SJCRH30 (cell line): ENCODE measurements at regions not wholly inside any gene's neighbourhood (a gene's known extent, or its start where the extent isn't known, plus 50 kb on each side); places are given as distances from the start of the nearest gene placed in this dataset.
"Not testable (repeated sequence)": the region's sequence is repeated elsewhere in the genome, so short reads cannot be mapped to it uniquely, and the experiment has no call there.

ENCODE experiments used
- DNase-seq, 2 experiments: peaks; one replicate each; pipeline ENCODE4 v3.0.0-alpha.2; 2015 to 2020
- H3K27ac ChIP-seq: fragments of 250-450 bp; sonication (Bioruptor Pico); 2 replicates; pipeline ENCODE4 v1.5.1; 2020; ENCODE audit warnings: mild to moderate bottlenecking, moderate library complexity
- H3K27me3 ChIP-seq: fragments of 250-450 bp; sonication (Bioruptor Pico); 2 replicates; pipeline ENCODE4 v1.5.1; 2020; ENCODE audit warnings: mild to moderate bottlenecking, moderate library complexity
- H3K36me3 ChIP-seq: fragments of 250-450 bp; sonication (Bioruptor Pico); 2 replicates; pipeline ENCODE4 v1.5.1; 2020; ENCODE audit warnings: mild to moderate bottlenecking, moderate library complexity
- H3K4me1 ChIP-seq: fragments of 250-450 bp; sonication (Bioruptor Pico); 2 replicates; pipeline ENCODE4 v1.5.1; 2020; ENCODE audit warnings: mild to moderate bottlenecking, moderate library complexity
- H3K4me3 ChIP-seq: fragments of 250-450 bp; sonication (Bioruptor Pico); 2 replicates; pipeline ENCODE4 v1.5.1; 2020; ENCODE audit warnings: mild to moderate bottlenecking, moderate library complexity
- H3K9me3 ChIP-seq: fragments of 250-450 bp; sonication (Bioruptor Pico); replicated peaks from 2 replicates; pipeline ENCODE4 v1.5.1; 2020; ENCODE audit warnings: mild to moderate bottlenecking, moderate library complexity

DNA sequence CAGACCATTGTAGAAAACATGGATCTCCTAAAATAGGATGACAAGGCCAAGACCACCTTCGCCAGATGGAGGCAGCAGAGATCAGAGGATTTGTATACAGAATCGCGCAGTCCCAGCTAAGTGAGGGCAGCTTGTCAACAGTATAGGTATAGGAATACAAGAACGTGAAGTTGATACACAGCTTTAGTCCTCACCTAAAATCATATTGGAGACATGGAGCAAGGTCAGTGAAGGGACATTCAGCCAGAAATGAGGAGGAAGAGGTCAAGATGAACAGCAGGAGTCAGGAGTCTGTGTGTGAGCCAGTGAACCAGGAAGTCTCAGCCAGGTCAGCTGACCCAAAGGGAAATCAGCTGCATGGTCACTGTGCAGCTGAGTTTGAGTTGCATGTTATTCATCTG is 263.4 kb upstream of the PRKCQ start:
- peak in 1 of 2 experiments; percentile 0 for DNase-seq
- no peak overlapping the region for H3K4me3 ChIP-seq
- H3K4me1 ChIP-seq = no peaks in the 10 kb centered on the region
- H3K27ac ChIP-seq = no peak overlapping the region
- no peaks in the 10 kb centered on the region for H3K27me3 ChIP-seq
- H3K36me3 ChIP-seq = no peaks in the 10 kb centered on the region
- no peaks in the 10 kb centered on the region for H3K9me3 ChIP-seq

DNA sequence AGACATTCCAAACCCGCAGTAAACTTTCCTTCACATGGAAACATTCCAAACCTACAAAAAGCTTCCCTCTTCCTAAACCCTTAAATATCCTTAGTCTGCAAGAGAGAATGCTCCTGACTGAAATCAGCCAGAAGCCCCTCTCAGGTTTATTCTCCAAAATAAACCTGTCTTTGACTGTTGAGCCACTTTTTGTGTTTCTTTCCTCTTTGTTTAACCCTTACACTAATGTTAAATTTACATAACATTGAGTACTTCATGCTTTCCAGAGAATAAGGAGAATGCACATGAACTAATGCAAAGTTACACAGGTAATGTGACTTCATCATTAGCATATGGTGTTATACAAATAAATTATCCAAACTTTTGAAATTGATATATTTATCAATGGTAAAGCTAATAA is 262.6 kb upstream of the PRKCQ start:
- no peak overlapping the region for H3K4me3 ChIP-seq
- H3K4me1 ChIP-seq = no peaks in the 10 kb centered on the region
- no peaks in the 10 kb centered on the region for H3K9me3 ChIP-seq
- H3K27me3 ChIP-seq = no peaks in the 10 kb centered on the region
- no peak for DNase-seq
- H3K27ac ChIP-seq = no peak overlapping the region
- no peaks in the 10 kb centered on the region for H3K36me3 ChIP-seq

DNA sequence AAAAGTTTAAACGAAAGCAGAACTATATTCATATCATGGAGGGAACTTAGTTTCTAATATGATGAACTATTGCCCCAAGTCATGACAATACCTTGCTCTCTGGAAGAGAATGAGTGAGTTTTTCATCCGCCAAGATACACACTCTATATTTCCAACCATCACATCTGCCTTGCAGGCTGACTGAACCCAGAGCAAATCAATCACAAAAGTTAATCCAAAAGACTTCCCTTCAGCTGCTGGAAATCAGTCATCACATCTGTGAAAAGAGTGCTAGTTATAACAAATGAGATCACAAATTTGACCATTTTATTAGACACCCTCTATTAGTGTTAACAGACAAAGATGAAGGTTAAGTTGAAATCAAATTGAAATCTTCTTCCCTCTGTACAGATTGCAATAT is 261.7 kb upstream of the PRKCQ start:
- Histone ChIP-seq H3K27ac (no peak overlapping the region), H3K4me1 (no peaks in the 10 kb centered on the region), H3K4me3 (no peak overlapping the region), H3K27me3 (no peaks in the 10 kb centered on the region), H3K36me3 (no peaks in the 10 kb centered on the region), H3K9me3 (no peaks in the 10 kb centered on the region)
- DNase-seq = no peak

DNA sequence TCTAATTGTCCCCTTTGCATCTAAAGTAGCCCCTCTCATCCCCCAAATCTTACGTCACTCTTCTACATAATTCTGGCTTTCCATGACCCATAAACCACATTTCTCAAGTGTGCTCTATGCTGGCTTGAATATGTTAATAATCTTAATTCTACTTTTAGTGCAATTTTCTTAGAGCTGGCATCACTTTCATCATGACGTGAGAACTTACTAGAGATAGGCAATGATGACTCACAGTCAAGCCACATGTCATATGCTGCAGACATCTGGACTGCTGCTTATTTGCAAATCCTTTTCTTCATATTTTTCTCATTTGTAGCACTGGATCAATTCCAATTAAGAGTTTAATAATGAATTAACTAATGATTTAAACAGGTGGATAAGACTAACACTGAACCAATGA is 260.7 kb upstream of the PRKCQ start:
- no peak for DNase-seq
- H3K27me3 ChIP-seq = no peaks in the 10 kb centered on the region
- H3K36me3 ChIP-seq = no peaks in the 10 kb centered on the region
- H3K4me1 ChIP-seq = no peaks in the 10 kb centered on the region
- H3K9me3 ChIP-seq = no peaks in the 10 kb centered on the region
- no peak overlapping the region for H3K27ac ChIP-seq
- no peak overlapping the region for H3K4me3 ChIP-seq

DNA sequence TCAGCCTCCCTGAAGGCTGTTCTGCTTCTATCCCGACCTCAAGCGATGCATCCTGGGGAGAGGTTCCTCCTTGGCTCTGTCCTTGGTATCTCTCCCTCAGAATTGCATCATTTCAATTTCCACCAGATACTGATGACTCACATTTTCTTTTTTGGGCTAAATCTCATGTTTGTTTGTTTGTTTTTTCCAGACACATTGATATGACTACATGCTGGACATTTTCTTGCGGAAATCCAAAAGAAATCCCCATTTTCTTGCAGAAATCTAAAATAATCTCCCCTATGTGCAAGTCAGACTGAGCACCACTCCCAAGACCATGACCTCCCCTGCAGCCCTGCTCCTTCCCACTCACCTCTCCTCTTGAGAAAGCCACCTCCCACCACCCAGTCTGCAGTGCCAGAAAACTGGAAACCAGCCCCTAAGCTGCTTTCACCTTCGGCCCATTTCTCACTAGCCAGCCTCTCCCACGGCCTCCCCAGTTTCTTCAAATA is 260.2 kb upstream of the PRKCQ start:
- no peak for DNase-seq
- no peaks in the 10 kb centered on the region for H3K36me3 ChIP-seq

DNA sequence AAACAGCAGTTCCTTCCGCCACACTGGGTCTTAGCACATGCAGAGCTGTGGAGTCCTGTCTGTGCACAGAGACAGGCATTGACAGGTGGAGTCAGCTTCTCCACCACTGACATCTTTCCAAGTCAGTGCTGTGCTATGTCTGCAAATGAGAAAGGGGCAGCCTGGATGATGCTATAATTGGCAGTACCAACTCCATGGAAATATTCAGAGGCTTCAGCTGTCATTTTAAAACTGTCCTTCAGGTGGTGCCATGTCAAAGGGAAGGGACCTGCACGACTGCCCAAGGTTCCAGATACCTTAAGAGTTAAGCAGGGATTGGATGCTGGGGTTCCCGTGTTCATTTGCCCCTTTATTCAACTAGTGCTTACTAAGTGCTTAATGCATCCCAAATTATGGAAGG is 258.0 kb upstream of the PRKCQ start:
- no peaks in the 10 kb centered on the region for H3K9me3 ChIP-seq
- H3K27ac ChIP-seq = no peak overlapping the region
- H3K36me3 ChIP-seq = no peaks in the 10 kb centered on the region
- no peak overlapping the region for H3K4me3 ChIP-seq
- no peaks in the 10 kb centered on the region for H3K4me1 ChIP-seq
- DNase-seq = peak; percentile 5 to 15
- no peaks in the 10 kb centered on the region for H3K27me3 ChIP-seq

More for the DNA sequence above, 260.2 kb upstream of the PRKCQ start:
- Histone ChIP-seq H3K4me3 (no peak overlapping the region), H3K27me3 (no peaks in the 10 kb centered on the region), H3K27ac (no peak overlapping the region), H3K4me1 (no peaks in the 10 kb centered on the region), H3K9me3 (no peaks in the 10 kb centered on the region)

DNA sequence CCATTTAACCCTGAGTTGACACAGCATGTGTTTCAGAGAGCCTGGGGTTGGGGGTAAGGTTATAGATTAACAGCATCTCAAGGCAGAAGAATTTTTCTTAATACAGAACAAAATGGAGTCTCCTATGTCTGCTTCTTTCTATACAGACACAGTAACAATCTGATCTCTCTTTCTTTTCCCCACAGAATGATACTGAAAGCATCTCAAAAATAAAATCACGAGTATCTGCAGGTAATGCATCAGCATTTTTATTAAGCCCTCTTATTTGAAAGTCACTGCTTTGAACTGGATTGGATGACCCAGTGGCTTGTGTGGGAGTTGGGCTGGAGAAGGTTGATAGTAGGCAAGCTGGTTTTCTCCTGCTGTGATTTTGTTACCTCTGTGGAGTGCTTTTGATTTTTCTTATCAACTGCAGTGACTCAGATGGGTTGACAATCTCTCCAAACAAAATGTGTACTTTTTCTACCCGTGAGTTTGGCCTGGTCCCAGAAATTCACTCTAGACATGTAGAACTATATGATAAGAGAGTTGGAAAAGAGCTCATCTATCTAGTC is 253.5 kb upstream of the PRKCQ start:
- H3K36me3 ChIP-seq = no peaks in the 10 kb centered on the region
- H3K4me1 ChIP-seq = no peaks in the 10 kb centered on the region
- no peaks in the 10 kb centered on the region for H3K9me3 ChIP-seq
- H3K27me3 ChIP-seq = no peaks in the 10 kb centered on the region
- H3K27ac ChIP-seq = no peak overlapping the region
- DNase-seq = no peak
- no peak overlapping the region for H3K4me3 ChIP-seq

DNA sequence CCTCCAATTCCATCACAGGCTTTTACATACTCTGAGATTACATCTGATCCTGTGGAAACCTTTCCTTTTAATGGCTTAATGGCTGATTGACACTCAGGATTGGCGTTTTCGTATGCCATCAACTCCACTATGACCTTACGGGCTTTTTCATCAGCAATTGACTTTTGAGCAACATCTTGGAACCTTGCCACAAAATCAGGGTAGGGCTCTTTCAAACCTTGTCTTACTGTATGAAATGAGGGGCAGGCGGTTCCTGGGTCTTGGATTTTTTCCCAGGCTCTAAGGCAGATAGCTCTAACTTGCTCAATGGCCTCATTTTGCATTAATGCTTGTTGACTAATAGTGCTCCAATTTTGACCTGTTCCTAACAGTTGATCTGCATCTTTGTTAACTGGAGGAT is 250.9 kb upstream of the PRKCQ start:
- not testable (repeated sequence) for H3K36me3 ChIP-seq, H3K27me3 ChIP-seq, DNase-seq

DNA sequence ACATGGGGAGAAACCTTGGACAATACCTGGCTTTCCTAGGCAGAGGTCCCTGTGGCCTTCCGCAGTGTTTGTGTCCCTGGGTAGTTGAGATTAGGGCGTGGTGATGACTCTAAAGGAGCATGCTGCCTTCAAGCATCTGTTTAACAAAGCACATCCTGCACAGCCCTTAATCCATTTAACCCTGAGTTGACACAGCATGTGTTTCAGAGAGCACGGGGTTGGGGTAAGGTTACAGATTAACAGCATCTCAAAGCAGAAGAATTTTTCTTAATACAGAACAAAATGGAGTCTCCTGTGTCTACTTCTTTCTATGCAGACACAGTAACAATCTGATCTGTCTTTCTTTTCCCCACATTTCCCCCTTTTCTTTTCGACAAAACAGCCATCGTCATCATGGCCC is 244.7 kb upstream of the PRKCQ start:
- not testable (repeated sequence) for H3K9me3 ChIP-seq, H3K36me3 ChIP-seq, H3K4me3 ChIP-seq, DNase-seq, H3K27ac ChIP-seq, H3K4me1 ChIP-seq, H3K27me3 ChIP-seq

More for the DNA sequence above, 250.9 kb upstream of the PRKCQ start:
- H3K9me3 ChIP-seq, H3K4me1 ChIP-seq, H3K4me3 ChIP-seq, H3K27ac ChIP-seq: not testable (repeated sequence)

DNA sequence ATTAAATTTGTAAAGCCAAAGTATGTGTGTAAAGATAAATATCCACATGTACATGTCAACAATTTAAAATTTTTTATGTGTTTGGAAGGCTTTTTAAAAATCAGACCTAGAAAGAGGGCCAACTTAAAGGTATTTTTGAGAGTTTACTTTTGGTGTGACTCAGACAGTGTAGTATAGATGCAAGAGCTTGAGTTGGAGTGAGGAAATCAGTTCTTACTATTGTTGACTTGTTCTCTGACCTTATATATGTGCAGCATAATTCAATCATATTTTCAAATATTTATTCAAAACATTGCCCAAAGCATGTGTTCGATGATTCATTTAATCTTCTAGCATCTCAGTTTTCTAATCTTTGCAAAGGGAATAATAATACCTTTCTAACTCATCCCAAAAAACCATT is 243.7 kb upstream of the PRKCQ start:
- DNase-seq = no peak
- Histone ChIP-seq H3K9me3 (no peaks in the 10 kb centered on the region), H3K27ac (no peak overlapping the region)

DNA sequence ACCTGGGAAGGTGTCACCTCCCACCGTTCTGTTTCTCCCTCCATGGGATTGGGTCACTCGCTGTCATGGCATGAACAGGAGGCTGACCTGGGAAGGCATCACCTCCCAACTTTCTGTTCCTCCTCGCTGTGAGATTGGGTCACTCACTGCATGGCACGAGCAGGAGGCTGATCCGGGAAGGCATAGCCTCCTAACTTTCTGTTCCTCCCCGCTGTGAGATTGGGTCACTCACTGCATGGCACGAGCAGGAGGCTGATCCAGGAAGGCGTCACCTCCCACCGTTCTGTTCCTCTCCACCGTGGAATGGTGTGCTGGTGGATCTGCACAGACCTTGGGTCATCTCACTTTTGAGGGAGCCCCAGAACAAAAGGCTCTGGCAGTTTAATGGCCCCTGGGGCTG is 239.2 kb upstream of the PRKCQ start:
- no peak for DNase-seq
- no peak overlapping the region for H3K4me3 ChIP-seq
- no peaks in the 10 kb centered on the region for H3K4me1 ChIP-seq
- H3K36me3 ChIP-seq = no peaks in the 10 kb centered on the region
- H3K27me3 ChIP-seq = no peaks in the 10 kb centered on the region
- no peaks in the 10 kb centered on the region for H3K9me3 ChIP-seq
- no peak overlapping the region for H3K27ac ChIP-seq

More for the DNA sequence above, 243.7 kb upstream of the PRKCQ start:
- Histone ChIP-seq H3K36me3 (no peaks in the 10 kb centered on the region), H3K4me3 (no peak overlapping the region), H3K27me3 (no peaks in the 10 kb centered on the region), H3K4me1 (no peaks in the 10 kb centered on the region)

DNA sequence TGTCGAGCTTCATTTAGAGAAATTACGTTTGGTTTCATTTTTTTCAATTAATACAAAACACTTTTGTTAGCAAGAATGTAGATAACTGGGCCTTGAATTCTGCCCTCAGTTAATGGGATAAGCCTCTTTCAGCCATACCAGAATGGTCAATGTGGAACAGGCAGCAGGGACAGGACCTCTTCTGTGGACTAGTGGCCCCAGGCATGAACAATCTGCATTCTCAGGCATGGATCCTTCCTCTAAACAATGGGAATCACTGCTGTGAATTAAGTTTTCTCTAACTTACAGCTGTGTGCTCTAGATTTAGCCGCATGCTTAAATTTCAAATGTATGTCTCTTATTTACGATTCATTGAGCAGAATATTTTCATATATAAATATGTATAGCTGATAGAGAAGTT is 237.7 kb upstream of the PRKCQ start:
- Histone ChIP-seq H3K9me3 (no peaks in the 10 kb centered on the region), H3K4me3 (no peak overlapping the region), H3K27ac (no peak overlapping the region), H3K4me1 (no peaks in the 10 kb centered on the region), H3K27me3 (no peaks in the 10 kb centered on the region), H3K36me3 (no peaks in the 10 kb centered on the region)
- DNase-seq = no peak

DNA sequence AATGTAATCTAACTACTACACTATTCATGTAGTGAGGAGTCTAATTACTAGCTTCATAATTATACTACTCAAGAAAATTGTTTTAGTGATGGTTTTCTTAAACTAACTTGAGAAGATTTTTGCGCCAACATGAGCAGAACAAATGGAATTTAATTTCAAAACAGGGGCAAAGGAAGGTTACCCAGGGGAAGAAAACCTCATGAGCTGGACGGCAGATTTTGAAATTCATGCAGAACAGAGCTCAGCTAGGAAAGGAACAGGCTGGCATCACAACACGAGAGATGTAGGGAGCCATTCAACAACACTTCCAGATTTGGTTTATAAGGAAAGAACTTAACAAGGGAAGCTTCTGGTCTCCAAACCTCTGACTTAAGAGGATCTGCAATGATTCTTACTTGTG is 235.3 kb upstream of the PRKCQ start:
- no peak for DNase-seq
- Histone ChIP-seq H3K27ac (no peak overlapping the region), H3K9me3 (no peaks in the 10 kb centered on the region), H3K4me1 (no peaks in the 10 kb centered on the region), H3K27me3 (no peaks in the 10 kb centered on the region), H3K36me3 (no peaks in the 10 kb centered on the region), H3K4me3 (no peak overlapping the region)

DNA sequence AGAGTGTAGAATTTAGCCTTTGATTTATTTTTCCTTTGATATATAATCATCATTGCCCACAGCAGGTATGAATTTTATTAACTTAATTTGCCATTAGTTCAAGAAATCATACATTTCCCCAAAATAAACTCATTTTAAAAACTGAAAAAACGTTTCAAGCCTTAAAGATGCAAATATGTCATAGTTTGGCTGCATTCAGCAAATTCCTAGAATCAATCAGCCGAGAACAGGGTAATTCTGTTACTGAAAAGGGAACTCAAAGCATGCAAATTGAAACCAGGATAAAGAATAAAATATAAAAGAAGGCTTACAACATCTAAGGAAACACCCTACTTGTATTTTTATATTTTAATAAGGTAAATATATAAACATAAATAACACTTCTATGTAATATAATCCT is 233.8 kb upstream of the PRKCQ start:
- DNase-seq = no peak
- Histone ChIP-seq H3K27me3 (no peaks in the 10 kb centered on the region), H3K4me3 (no peak overlapping the region), H3K9me3 (no peaks in the 10 kb centered on the region), H3K27ac (no peak overlapping the region), H3K36me3 (no peaks in the 10 kb centered on the region), H3K4me1 (no peaks in the 10 kb centered on the region)

DNA sequence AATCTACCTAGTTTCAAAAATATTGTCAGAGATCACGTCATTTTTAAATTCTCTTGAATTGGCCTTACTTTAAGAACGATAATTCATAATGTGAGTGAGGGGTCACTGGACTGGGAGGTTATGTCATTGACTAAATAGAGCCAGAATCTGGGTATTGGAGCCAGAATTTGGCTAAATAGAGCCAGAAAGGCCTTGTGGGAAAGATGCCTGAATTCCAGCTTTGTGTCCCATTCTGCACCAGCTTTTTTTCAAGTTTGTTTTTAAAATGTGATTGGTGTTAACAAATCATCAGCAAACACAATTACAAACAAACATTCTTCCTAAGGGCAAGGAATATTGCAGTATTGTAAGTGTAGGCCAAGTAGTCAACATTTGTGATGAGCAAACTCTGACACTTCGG is 233.2 kb upstream of the PRKCQ start:
- Histone ChIP-seq H3K27me3 (no peaks in the 10 kb centered on the region), H3K36me3 (no peaks in the 10 kb centered on the region), H3K27ac (no peak overlapping the region), H3K9me3 (no peaks in the 10 kb centered on the region), H3K4me3 (no peak overlapping the region), H3K4me1 (no peaks in the 10 kb centered on the region)
- no peak for DNase-seq

DNA sequence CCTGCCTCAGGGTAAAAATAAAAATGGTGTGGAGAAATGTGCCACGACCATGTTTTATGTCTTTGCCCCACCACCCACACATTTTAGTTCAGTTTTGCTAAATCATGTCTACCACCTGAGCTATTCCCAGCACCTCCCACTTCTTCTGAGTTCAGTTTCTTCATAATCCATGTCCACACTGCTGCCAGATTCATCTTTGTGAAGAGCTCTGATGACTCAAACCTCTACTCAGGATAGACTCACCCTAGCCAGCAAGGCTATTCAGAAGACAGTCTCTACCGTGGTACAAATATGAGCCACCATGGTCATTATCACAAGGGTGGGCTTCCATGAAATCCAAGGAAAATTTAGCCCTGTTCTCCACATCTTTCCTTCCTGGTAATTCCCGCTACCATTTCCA is 231.1 kb upstream of the PRKCQ start:
- Histone ChIP-seq H3K27me3 (no peaks in the 10 kb centered on the region), H3K4me1 (no peaks in the 10 kb centered on the region), H3K36me3 (no peaks in the 10 kb centered on the region), H3K9me3 (no peaks in the 10 kb centered on the region), H3K4me3 (no peak overlapping the region), H3K27ac (no peak overlapping the region)
- no peak for DNase-seq
